ENCODE measurements at regions not wholly inside any gene's neighbourhood (a gene's known extent, or its start where the extent isn't known, plus 50 kb on each side); places are given as distances from the start of the nearest gene placed in this dataset.
A peak's percentile ranks its signal among the peaks of the same experiment; 100 is the strongest.

DNA sequence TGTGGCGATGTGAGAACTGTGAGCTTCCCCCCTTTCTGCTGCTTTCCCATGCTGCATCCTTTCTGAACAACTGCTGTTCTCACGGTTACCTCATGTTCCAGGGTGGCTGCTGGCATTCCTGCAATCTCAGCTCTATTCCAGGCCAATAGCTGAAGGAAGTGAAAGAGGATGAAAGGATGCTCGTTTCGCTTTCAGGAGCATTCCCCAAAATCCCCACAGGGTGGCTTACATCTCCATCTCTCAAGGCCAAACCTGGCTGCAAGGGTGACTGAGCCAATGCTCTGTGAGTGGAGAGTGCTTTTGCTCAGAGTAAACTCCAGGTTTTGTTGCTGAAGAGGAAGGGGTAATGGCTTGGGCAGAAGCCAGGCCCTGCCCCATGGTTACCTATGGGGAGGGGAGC lies 848.2 kb downstream of the BRD1 start:
- peaks cover 5% of the 10 kb centered on the region for H3K4me1 Mint-ChIP-seq
- no peaks in the 10 kb centered on the region for H3K36me3 Mint-ChIP-seq (ENCODE audit: low read depth)

GRCh38 chr22:48976556-48977535 lies 850.8 kb downstream of the BRD1 start:
- H3K9me3 Mint-ChIP-seq, result peaks cover 2% of the 10 kb centered on the region
- TF ChIP-seq, protein P1, sequence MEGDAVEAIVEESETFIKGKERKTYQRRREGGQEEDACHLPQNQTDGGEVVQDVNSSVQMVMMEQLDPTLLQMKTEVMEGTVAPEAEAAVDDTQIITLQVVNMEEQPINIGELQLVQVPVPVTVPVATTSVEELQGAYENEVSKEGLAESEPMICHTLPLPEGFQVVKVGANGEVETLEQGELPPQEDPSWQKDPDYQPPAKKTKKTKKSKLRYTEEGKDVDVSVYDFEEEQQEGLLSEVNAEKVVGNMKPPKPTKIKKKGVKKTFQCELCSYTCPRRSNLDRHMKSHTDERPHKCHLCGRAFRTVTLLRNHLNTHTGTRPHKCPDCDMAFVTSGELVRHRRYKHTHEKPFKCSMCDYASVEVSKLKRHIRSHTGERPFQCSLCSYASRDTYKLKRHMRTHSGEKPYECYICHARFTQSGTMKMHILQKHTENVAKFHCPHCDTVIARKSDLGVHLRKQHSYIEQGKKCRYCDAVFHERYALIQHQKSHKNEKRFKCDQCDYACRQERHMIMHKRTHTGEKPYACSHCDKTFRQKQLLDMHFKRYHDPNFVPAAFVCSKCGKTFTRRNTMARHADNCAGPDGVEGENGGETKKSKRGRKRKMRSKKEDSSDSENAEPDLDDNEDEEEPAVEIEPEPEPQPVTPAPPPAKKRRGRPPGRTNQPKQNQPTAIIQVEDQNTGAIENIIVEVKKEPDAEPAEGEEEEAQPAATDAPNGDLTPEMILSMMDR (conservative IDR thresholded peaks at IDR 0.05), result no peak
- H3K4me3 Mint-ChIP-seq, result no peak overlapping the region
- H3K4me1 Mint-ChIP-seq, result peaks cover 5% of the 10 kb centered on the region
- H3K36me3 Mint-ChIP-seq (ENCODE audit: low read depth), result no peaks in the 10 kb centered on the region
- DNase-seq (ENCODE audit: low read depth, low spot score), result no peak
- no peaks in the 10 kb centered on the region for H3K27me3 Mint-ChIP-seq (ENCODE audit: low read depth)
- H3K27ac Mint-ChIP-seq (ENCODE audit: unreplicated experiment), result no peak overlapping the region

More for the DNA sequence above, 848.2 kb downstream of the BRD1 start:
- Mint-ChIP-seq H3K27me3 (ENCODE audit: low read depth) (no peaks in the 10 kb centered on the region), H3K27ac (ENCODE audit: unreplicated experiment) (no peak overlapping the region), H3K4me3 (no peak overlapping the region), H3K9me3 (peaks cover 2% of the 10 kb centered on the region)
- TF ChIP-seq, protein P1 (conservative IDR thresholded peaks at IDR 0.05), result peak; percentile 39
- DNase-seq (ENCODE audit: low read depth, low spot score), result no peak

GRCh38 chr22:48975886-48976285 lies 851.8 kb downstream of the BRD1 start:
- TF ChIP-seq, protein P1 (conservative IDR thresholded peaks at IDR 0.05), result no peak
- Mint-ChIP-seq H3K4me1 (peaks cover 5% of the 10 kb centered on the region), H3K36me3 (ENCODE audit: low read depth) (no peaks in the 10 kb centered on the region), H3K27me3 (ENCODE audit: low read depth) (peaks cover 5% of the 10 kb centered on the region), H3K9me3 (peaks cover 2% of the 10 kb centered on the region), H3K4me3 (no peak overlapping the region), H3K27ac (ENCODE audit: unreplicated experiment) (peak overlapping the region; percentile 4)
- DNase-seq (ENCODE audit: low read depth, low spot score), result no peak

- TF ChIP-seq, protein P1 (conservative IDR thresholded peaks at IDR 0.05), result no peak
- Mint-ChIP-seq H3K27ac (ENCODE audit: unreplicated experiment) (no peak overlapping the region), H3K9me3 (peaks cover 2% of the 10 kb centered on the region), H3K4me1 (peaks cover 5% of the 10 kb centered on the region), H3K27me3 (ENCODE audit: low read depth) (peaks cover 5% of the 10 kb centered on the region), H3K36me3 (ENCODE audit: low read depth) (no peaks in the 10 kb centered on the region), H3K4me3 (no peak overlapping the region)
- DNase-seq (ENCODE audit: low read depth, low spot score), result no peak
Observed at GRCh38 chr22:48975316-48975741, 852.3 kb downstream of the BRD1 start.

- peaks cover 5% of the 10 kb centered on the region for H3K27me3 Mint-ChIP-seq (ENCODE audit: low read depth)
- peaks cover 5% of the 10 kb centered on the region for H3K4me1 Mint-ChIP-seq
- H3K9me3 Mint-ChIP-seq, result peaks cover 2% of the 10 kb centered on the region
- H3K36me3 Mint-ChIP-seq (ENCODE audit: low read depth), result no peaks in the 10 kb centered on the region
- no peak for DNase-seq (ENCODE audit: low read depth, low spot score)
- no peak overlapping the region for H3K27ac Mint-ChIP-seq (ENCODE audit: unreplicated experiment)
- no peak overlapping the region for H3K4me3 Mint-ChIP-seq
- TF ChIP-seq, protein P1 (conservative IDR thresholded peaks at IDR 0.05), result no peak
Observed at GRCh38 chr22:48974443-48975315, 853.0 kb downstream of the BRD1 start.

Measured in neural crest cell (in vitro differentiated cells).